Ovary (tissue), 7 donors: ENCODE measurements at regions not wholly inside any gene's neighbourhood (a gene's known extent, or its start where the extent isn't known, plus 50 kb on each side); places are given as distances from the start of the nearest gene placed in this dataset.

Source experiments
- DNase-seq, 5 donors: peaks; one replicate each; pipeline ENCODE4 v3.0.0-alpha.2; 2019 to 2020
- H3K27ac ChIP-seq, 2 donors: fragments of 200-600 bp; one replicate each; pipeline versions ENCODE4 v1.5.1 to v1.8.0; 2019 to 2022
- H3K27me3 ChIP-seq: fragments of 200-600 bp; one replicate; pipeline ENCODE4 v1.8.0; 2022
- H3K36me3 ChIP-seq: fragments of 200-600 bp; sonication (generic); one replicate; pipeline ENCODE4 v1.5.1; 2019
- H3K4me1 ChIP-seq: one replicate; pipeline ENCODE4 v1.8.1; 2013; ENCODE audit warnings: mild to moderate bottlenecking, moderate library complexity; ENCODE audit not compliant: insufficient read depth
- H3K4me3 ChIP-seq: fragments of 200-600 bp; sonication (generic); one replicate; pipeline ENCODE4 v1.5.1; 2017
- H3K9me3 ChIP-seq, 2 donors: fragments of 200-600 bp in 1 of 2; sonication (generic) in 1 of 2; one replicate each; pipeline versions ENCODE4 v1.5.1 to v1.8.1; 2013 to 2019; ENCODE audit warnings: mild to moderate bottlenecking in 1 of 2, moderate library complexity in 1 of 2
- EP300 ChIP-seq: sonication (generic); formaldehyde crosslinking; IDR thresholded peaks from one replicate; pipeline ENCODE4 v1.6.1; 2017; ENCODE audit warnings: antibody characterized with exemption
- POLR2A ChIP-seq: fragments of 450-650 bp; IDR thresholded peaks from one replicate; pipeline ENCODE4 v1.6.1; 2017; ENCODE audit warnings: antibody characterized with exemption, mild to moderate bottlenecking, moderate library complexity
- WGBS, 3 donors: extraction: QIAGEN DNeasy Blood & Tissue Kit in 1 of 3; methylation state at CpG; one replicate each; pipeline versions ENCODE4 v1.1.5 to v1.1.7; 2013 to 2017; 5-methylcytosine and 5-hydroxymethylcytosine counted together
- intact Hi-C, 4 donors: fragments of 100-400 bp; cut with DNase I; formaldehyde crosslinking; loops; one replicate each; pipeline versions ENCODE4 v1.11.0 to v1.15.1; 2022 to 2023
- TF ChIP-seq, protein P1 (sequence below), 3 donors: fragments of 450-650 bp in 2 of 3; fragments of 200-600 bp in 1 of 3; IDR thresholded peaks; one replicate each; pipeline versions ENCODE4 v1.5.1 to v1.8.0; 2016 to 2022; ENCODE audit warnings: antibody characterized with exemption in 3 of 3, mild to moderate bottlenecking in 1 of 3
- donor health status: DM: no; HTN: no; CAD: no; lungs with moderate emphysema.
- donor health status: DM: no; HTN: no; CAD: no.
- donor health status: Bipolar disorder and iron deficiency.
- donor health status: DM: no; HTN: no; CAD: no.
- donor health status: DM: yes; HTN: yes; CAD: no.

GRCh38 chr7:131654668-131655326 is 98.4 kb upstream of the PODXL start:
- no peaks in the 10 kb centered on the region for H3K36me3 ChIP-seq
- no peak overlapping the region for H3K27ac ChIP-seq
- H3K4me3 ChIP-seq = no peak overlapping the region
- peak; percentile 84 to 94 (median 86) for DNase-seq
- WGBS, 3 donors = 28 to 30% (median 29%) methylated on average over 19 of the region's 19 CpGs
- TF ChIP-seq, protein P1, sequence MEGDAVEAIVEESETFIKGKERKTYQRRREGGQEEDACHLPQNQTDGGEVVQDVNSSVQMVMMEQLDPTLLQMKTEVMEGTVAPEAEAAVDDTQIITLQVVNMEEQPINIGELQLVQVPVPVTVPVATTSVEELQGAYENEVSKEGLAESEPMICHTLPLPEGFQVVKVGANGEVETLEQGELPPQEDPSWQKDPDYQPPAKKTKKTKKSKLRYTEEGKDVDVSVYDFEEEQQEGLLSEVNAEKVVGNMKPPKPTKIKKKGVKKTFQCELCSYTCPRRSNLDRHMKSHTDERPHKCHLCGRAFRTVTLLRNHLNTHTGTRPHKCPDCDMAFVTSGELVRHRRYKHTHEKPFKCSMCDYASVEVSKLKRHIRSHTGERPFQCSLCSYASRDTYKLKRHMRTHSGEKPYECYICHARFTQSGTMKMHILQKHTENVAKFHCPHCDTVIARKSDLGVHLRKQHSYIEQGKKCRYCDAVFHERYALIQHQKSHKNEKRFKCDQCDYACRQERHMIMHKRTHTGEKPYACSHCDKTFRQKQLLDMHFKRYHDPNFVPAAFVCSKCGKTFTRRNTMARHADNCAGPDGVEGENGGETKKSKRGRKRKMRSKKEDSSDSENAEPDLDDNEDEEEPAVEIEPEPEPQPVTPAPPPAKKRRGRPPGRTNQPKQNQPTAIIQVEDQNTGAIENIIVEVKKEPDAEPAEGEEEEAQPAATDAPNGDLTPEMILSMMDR (IDR thresholded peaks at IDR 0.05) = peak; percentile 77 to 94 (median 81)
- TF ChIP-seq EP300 = no peak
- no peak for TF ChIP-seq POLR2A
- H3K27me3 ChIP-seq = no peaks in the 10 kb centered on the region
- no peaks in the 10 kb centered on the region for H3K4me1 ChIP-seq
- intact Hi-C loops = loop anchor here in 3 of 4 donors (2.0 to 5.0 kb wide), 3 partner anchors 107 to 147 kb away; no protein-coding TSS in a partner anchor
- no peaks in the 10 kb centered on the region for H3K9me3 ChIP-seq

DNA sequence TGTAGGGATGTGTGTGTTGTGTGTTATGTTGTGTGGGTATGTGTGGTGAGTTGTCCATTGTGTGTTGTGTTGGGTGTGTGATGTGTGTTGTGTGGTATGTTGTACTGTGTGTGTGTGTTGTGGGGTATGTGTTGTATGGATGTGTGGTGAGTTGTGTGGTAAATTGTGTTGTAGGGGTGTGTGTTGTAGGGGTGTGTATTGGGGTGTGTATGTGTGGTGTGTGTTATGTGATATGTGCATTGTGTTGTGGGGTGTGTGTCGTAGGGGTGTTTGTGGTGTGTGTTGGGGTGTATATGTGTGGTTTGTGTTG is 97.8 kb upstream of the PODXL start:
- 85 to 95% (median 89%) methylated on average over 1 of the region's 1 CpG for WGBS, 3 donors
- no peaks in the 10 kb centered on the region for H3K27me3 ChIP-seq
- H3K36me3 ChIP-seq = no peaks in the 10 kb centered on the region
- H3K27ac ChIP-seq = no peak overlapping the region
- no peaks in the 10 kb centered on the region for H3K9me3 ChIP-seq
- intact Hi-C loops = loop anchor here in 2 of 4 donors (2.0 to 5.0 kb wide), 3 partner anchors 107 to 147 kb away; no protein-coding TSS in a partner anchor
- no peak overlapping the region for H3K4me3 ChIP-seq
- H3K4me1 ChIP-seq = peaks cover 2% of the 10 kb centered on the region
- no peak for DNase-seq
- TF ChIP-seq EP300 (no peak), POLR2A (no peak)
- TF ChIP-seq, protein P1 (IDR thresholded peaks at IDR 0.05) = no peak

- 35 to 60% (median 51%) methylated on average over 12 of the region's 12 CpGs for WGBS, 3 donors
- intact Hi-C loops = loop anchor here in 2 of 4 donors (2.0 to 5.0 kb wide), 3 partner anchors 106 to 146 kb away; no protein-coding TSS in a partner anchor
- peak in 1 of 5 donors; percentile 23 for DNase-seq
- Histone ChIP-seq H3K4me3 (no peak overlapping the region), H3K36me3 (no peaks in the 10 kb centered on the region), H3K9me3 (no peaks in the 10 kb centered on the region), H3K27ac (no peak overlapping the region), H3K4me1 (peaks cover 3% of the 10 kb centered on the region), H3K27me3 (no peaks in the 10 kb centered on the region)
- TF ChIP-seq POLR2A (no peak), EP300 (no peak)
- TF ChIP-seq, protein P1 (IDR thresholded peaks at IDR 0.05) = no peak
These were observed 97.2 kb upstream of the PODXL start for GRCh38 chr7:131653418-131654248.

DNA sequence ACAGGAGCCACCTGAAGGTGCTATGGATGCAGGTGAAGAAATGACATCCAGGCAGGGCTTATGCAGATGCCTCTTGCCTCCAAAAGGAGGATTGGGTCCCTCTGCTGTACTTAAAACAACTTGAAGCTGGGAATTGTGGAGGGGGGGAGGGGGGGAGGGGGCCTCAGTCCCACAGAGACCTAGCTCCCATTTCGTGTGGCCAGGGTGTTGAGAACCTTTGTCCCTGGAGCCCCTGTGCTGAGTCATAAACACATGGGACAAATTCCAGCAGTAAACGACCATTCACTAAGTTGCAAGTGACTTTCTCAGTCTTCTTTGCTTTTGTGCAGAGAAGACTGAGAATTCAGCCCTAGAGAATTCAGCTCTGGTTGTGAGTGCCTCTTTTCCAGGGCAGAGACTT is 96.5 kb upstream of the PODXL start:
- intact Hi-C loops = loop anchor here in 1 of 4 donors (5.0 kb wide), 2 partner anchors 106 to 146 kb away; no protein-coding TSS in a partner anchor
- DNase-seq = no peak
- WGBS, 3 donors = 35 to 47% (median 45%) methylated on average over 2 of the region's 2 CpGs
- Histone ChIP-seq H3K27me3 (no peaks in the 10 kb centered on the region), H3K9me3 (no peaks in the 10 kb centered on the region), H3K36me3 (no peaks in the 10 kb centered on the region), H3K4me3 (no peak overlapping the region), H3K27ac (no peak overlapping the region), H3K4me1 (peaks cover 4% of the 10 kb centered on the region)
- TF ChIP-seq, protein P1 (IDR thresholded peaks at IDR 0.05) = no peak
- no peak for TF ChIP-seq POLR2A
- no peak for TF ChIP-seq EP300
